GM18858 (cell line): ENCODE measurements at regions not wholly inside any gene's neighbourhood (a gene's known extent, or its start where the extent isn't known, plus 50 kb on each side); places are given as distances from the start of the nearest gene placed in this dataset.
"Not testable (repeated sequence)": the region's sequence is repeated elsewhere in the genome, so short reads cannot be mapped to it uniquely, and the experiment has no call there.

Source experiments
- ATAC-seq: cut with Tn5 transposase; IDR thresholded peaks from one replicate; pipeline ENCODE4 v1.9.1; 2021; ENCODE audit not compliant: unreplicated experiment

GRCh38 chr1:209080170-209080781 lies 503.2 kb upstream of the CAMK1G start:
- ATAC-seq: no peak

GRCh38 chr1:209086486-209087192 lies 496.9 kb upstream of the CAMK1G start:
- peak; percentile 96 for ATAC-seq

GRCh38 chr1:209094384-209094783 lies 489.1 kb upstream of the CAMK1G start:
- no peak for ATAC-seq

GRCh38 chr1:209095627-209096595 lies 487.6 kb upstream of the CAMK1G start:
- no peak for ATAC-seq

GRCh38 chr1:209100460-209100859 lies 483.1 kb upstream of the CAMK1G start:
- no peak for ATAC-seq

- no peak for ATAC-seq
These were observed 482.4 kb upstream of the CAMK1G start for GRCh38 chr1:209101106-209101505.

- ATAC-seq: no peak
These were observed 481.4 kb upstream of the CAMK1G start for GRCh38 chr1:209102120-209102519.

- ATAC-seq: no peak
These were observed 481.0 kb upstream of the CAMK1G start for GRCh38 chr1:209102531-209102930.

GRCh38 chr1:209103092-209103491 lies 480.4 kb upstream of the CAMK1G start:
- peak; percentile 51 for ATAC-seq

- no peak for ATAC-seq
These were observed 478.9 kb upstream of the CAMK1G start for GRCh38 chr1:209104646-209105045.

GRCh38 chr1:209105701-209106100 lies 477.8 kb upstream of the CAMK1G start:
- ATAC-seq: no peak

- no peak for ATAC-seq
These were observed 477.2 kb upstream of the CAMK1G start for GRCh38 chr1:209106237-209106741.

- ATAC-seq: no peak
These were observed 476.7 kb upstream of the CAMK1G start for GRCh38 chr1:209106861-209107260.

GRCh38 chr1:209107535-209107934 lies 476.0 kb upstream of the CAMK1G start:
- no peak for ATAC-seq

- no peak for ATAC-seq
These were observed 474.3 kb upstream of the CAMK1G start for GRCh38 chr1:209109001-209109785.

- ATAC-seq: no peak
These were observed 470.0 kb upstream of the CAMK1G start for GRCh38 chr1:209113521-209113920.

GRCh38 chr1:209116705-209117104 lies 466.8 kb upstream of the CAMK1G start:
- ATAC-seq: no peak

- no peak for ATAC-seq
These were observed 459.9 kb upstream of the CAMK1G start for GRCh38 chr1:209123601-209124000.

GRCh38 chr1:209129091-209129490 lies 454.4 kb upstream of the CAMK1G start:
- not testable (repeated sequence) for ATAC-seq

GRCh38 chr1:209130886-209131285 lies 452.6 kb upstream of the CAMK1G start:
- no peak for ATAC-seq
